ENCODE measurements at regions not wholly inside any gene's neighbourhood (a gene's known extent, or its start where the extent isn't known, plus 50 kb on each side); places are given as distances from the start of the nearest gene placed in this dataset.
"Not testable (repeated sequence)": the region's sequence is repeated elsewhere in the genome, so short reads cannot be mapped to it uniquely, and the experiment has no call there.

GRCh38 chr5:67978171-67978570 is 237.4 kb upstream of the PIK3R1 start:
- no peak for DNase-seq

GRCh38 chr5:67976891-67977601 is 238.5 kb upstream of the PIK3R1 start:
- no peak for DNase-seq

DNA sequence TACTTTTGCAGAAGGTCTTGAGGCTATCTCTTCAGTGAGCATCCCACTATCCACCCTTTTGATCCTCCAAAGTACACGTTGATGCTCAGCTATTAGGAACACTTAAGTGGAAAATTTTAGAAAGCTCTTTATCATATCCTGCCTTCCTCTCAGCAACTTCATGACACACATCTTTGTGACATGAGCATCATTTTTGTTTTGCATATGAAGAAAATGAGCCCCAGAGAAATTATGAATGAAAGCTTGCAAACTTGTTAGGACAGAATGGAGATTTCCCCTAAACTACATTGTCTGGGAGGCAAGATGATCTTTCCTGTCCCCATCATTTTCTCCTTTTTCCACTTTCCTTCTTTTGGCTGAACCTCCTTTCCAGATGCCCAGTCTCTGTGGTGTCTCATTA is 239.4 kb upstream of the PIK3R1 start:
- no peak for DNase-seq

- DNase-seq: no peak
Observed at GRCh38 chr5:67974471-67974870, 241.1 kb upstream of the PIK3R1 start.

- no peak for DNase-seq
Observed at GRCh38 chr5:67974054-67974453, 241.5 kb upstream of the PIK3R1 start.

DNA sequence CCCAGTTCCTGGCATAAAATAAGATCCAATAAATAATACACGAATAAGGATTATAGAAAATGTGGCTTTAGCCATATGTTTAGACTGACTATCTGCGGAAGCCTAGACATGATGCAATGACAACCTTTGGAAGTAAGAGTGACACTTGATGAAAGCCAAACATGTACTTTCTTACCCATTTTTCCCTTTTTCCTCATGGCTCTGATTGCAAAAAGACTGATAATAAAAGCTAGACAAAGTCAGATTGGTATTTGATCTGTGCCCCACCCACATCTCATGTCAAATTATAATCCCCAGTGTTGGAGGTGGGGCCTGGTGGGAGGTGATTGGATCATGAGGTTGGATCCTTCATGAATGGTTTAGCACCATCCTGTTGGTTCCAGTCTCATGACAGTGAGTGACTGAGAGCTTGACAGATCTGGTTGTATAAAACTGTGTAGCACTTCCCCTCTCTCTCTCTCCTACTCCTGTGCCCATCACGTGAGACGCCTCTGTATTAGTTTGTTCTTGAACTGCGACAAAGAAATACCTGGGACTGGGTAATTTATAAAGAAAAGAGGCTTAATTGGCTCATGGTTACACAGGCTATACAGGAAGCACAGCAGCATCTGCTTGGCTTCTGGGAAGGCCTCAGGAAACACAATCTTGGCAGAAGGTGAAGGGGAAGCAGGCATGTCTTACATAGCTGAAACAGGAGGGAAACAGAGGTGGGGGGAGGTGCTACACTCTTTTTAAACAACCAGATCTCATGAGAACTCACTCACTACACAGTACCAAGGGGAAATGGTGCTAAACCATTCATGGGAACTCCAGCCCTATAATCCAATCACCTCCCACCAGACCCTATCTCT is 243.4 kb upstream of the PIK3R1 start:
- no peak for DNase-seq

DNA sequence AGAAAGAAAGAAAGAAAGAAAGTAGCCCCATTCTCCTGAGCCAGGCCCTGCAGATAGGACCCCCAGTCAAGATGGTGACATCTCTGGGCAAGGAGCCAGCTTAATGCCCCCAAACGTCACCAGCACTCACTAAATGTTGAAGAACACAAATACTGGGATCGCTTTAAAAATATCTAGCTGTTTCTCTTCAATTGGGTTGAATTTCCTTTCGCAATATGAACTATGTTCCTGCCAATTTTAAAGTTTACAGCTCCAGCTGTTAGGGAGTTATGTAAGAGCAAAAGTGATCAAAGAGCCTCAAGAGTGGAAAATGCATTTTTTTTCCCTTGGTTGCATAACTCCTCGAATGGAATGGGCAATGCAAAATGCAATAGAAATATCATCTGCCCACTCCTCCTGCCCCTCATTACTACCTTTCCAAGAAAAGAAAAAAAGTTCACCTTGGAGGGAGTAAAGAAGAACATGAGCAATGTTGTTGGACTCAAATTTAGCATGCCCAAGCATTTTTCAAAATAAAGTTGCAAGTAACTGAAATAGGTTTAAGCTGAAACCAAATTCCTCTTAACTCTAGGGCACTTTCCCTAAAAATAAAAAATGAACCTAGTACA is 244.2 kb upstream of the PIK3R1 start:
- no peak for DNase-seq

DNA sequence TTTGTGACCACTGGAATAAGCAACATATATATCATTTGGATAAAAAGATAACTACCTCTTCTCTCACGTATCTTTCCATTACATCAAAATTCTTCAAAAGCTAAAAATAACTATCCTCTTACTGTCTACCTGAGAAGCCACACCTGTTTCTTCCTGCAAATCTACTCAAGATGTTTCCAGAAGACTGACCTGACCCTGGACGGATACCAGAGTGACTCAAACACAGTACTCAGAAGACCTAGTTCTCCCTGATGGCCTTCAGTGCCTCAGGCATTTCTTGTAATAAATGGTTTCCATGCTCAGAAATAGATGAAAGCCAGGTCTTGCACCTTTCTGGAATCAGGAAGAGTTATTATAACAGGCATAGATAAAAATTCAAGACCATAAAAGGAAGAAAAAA is 245.9 kb upstream of the PIK3R1 start:
- DNase-seq: no peak

DNA sequence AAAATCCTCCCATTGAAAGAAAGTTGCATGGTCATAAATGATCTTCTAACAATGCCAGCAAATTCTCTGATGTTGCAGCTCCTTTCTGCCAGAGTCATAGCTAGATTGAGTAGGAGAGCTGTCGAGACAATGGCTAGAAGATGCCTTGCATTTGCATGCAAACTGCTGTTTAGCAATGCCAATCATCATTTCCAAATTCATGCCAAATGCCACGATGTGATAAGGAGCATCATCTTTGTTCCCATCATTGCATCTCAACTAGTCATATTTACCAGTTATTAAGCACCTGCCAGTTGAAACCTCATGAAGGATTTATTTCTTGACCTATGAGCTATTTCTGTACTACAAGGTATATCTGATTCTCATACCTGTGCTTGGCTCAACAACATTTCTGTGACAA is 246.4 kb upstream of the PIK3R1 start:
- DNase-seq: no peak

- no peak for DNase-seq
Observed at GRCh38 chr5:67966712-67967111, 248.8 kb upstream of the PIK3R1 start.

GRCh38 chr5:67964619-67965018 is 250.9 kb upstream of the PIK3R1 start:
- DNase-seq: no peak

- no peak for DNase-seq
Observed at GRCh38 chr5:67963789-67964519, 251.6 kb upstream of the PIK3R1 start.

GRCh38 chr5:67960939-67961338 is 254.6 kb upstream of the PIK3R1 start:
- no peak for DNase-seq

DNA sequence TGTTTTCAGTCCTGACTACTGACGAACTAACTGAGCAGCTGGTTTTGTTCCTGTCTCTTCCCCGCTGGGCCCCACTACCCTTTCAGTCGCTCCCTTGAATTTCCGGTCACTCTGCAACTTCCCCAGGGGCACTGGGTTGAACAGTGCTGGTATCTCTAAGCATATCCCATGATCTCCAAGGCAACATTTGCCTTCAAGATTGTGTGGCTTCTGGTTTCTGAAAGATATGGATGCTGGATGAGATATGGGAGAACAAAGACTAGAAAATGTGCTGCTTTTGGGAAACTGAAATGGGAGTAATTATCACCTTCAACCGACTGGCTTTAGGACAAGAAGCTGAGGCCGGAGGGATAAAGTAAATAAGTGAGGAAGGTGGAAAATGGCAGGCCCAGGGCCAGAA is 258.2 kb upstream of the PIK3R1 start:
- DNase-seq: no peak

- no peak for DNase-seq
Observed at GRCh38 chr5:67954351-67954750, 261.2 kb upstream of the PIK3R1 start.

- DNase-seq: no peak
Observed at GRCh38 chr5:67942421-67942820, 273.1 kb upstream of the PIK3R1 start.

DNA sequence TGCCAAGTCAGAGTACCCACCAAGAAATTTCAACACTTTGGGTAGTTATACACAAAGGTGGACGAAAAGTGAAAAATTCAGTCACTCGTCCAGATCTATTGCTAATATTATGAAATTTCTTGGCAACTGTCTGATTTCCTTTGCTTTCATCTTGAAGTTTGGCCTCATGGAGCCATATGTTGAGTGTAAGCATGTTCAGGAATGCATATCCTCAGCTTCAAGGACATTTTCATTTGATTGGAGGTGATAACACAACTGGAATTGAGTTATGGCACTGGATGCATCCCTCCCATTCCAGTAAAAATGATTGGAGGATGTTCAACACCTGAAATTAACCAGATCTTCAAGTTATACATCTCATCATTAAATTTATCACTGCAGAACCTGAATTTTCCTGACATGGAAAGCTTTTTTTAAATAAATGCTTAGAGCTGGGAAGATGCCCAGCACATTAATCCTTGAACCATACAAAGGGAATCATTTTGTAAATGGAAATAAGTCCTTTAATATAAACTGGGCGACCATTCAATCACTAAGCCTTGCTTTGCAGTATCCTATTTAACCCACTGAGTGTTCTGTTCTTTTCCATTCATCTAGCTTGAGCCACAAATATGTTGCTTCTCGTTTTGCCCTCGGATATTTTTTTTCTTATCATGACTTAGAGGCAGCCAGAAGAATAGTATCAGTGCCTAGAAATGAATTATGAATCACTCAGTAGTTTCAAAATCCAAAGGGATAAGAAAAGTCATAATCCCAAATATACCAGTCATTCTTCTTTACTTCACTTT is 273.7 kb upstream of the PIK3R1 start:
- DNase-seq: no peak

DNA sequence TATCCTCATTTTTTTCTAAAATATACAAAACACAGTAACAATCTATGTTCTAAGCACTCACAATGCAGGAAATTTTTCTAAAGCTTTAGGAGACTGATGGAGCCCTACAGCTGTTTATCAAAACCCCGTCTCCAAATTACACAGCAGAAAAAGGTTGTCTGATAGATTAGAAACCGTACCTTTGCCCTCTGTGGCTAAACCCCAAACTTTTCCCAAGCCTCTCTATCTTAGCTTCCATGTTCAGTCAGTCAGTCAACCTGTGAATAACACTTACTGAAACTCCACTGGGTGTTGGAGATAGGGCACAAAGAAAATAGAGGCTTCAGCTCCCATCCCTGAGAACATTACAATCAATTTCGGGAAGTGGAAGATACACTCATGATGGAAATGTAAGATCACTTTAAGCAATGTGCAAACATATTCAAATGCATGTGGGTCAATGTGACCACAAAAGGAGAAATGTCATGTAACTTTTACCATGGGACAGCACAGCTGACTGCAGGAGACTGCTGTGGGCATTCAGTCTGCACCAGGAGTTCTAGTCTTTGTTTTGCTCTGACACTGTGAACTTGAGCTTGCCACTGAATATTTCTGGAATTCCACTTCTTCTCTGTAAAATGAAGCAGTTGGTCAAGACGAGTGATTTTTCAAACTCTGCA is 279.5 kb upstream of the PIK3R1 start:
- no peak for DNase-seq

DNA sequence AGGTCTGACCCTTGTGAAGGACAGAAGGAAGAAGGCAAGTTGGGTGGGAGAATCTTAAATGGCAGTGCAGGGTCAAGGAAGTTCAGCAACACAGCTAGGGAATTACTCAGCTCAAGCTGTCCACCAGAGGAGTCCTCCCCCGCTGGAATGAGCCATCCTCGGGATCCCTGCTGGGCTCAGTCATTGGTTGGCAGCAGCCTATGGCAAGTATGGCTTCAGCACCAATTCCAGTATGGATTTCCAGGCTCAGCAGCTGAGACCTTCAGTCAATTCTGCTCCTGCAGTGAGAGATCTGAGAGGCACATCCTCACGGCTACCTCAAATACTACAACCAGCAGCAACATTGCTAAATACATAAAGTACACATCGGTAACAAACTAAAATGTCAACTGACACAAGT is 280.6 kb upstream of the PIK3R1 start:
- no peak for DNase-seq

DNA sequence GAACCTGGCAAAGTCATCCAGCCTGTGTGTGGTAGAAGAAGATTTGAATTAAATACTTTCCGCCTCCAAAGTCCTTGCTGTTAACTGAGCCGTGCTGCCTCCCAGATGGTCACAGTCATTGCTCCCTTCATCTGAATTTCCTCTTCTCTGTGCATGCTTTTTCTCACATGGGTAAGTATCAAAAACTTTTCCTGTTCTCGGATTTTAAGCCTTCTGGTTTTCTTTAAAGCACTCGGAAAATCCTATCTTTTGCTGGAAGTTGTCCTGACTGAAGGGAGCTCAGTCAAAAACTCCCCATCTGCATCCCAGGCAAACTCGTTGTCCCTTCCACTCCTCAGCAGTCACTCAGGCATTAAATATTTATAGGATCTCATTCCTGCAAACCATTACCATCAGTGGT is 290.0 kb upstream of the PIK3R1 start:
- DNase-seq: no peak

GRCh38 chr5:67921004-67921601 is 294.5 kb upstream of the PIK3R1 start:
- DNase-seq: no peak

- not testable (repeated sequence) for DNase-seq
Observed at GRCh38 chr5:67919532-67919931, 296.0 kb upstream of the PIK3R1 start.

Data from activated CD4-positive, alpha-beta T cell treated with anti-CD3 and anti-CD28 coated beads for 4 hours (primary cell).